GM18499 (cell line): ENCODE measurements at regions not wholly inside any gene's neighbourhood (a gene's known extent, or its start where the extent isn't known, plus 50 kb on each side); places are given as distances from the start of the nearest gene placed in this dataset.
"Not testable (repeated sequence)": the region's sequence is repeated elsewhere in the genome, so short reads cannot be mapped to it uniquely, and the experiment has no call there.

Experiments used
- ATAC-seq: cut with Tn5 transposase; IDR thresholded peaks from one replicate; pipeline ENCODE4 v1.9.1; 2021; ENCODE audit warnings: moderate number of reproducible peaks; ENCODE audit not compliant: insufficient read depth, unreplicated experiment

DNA sequence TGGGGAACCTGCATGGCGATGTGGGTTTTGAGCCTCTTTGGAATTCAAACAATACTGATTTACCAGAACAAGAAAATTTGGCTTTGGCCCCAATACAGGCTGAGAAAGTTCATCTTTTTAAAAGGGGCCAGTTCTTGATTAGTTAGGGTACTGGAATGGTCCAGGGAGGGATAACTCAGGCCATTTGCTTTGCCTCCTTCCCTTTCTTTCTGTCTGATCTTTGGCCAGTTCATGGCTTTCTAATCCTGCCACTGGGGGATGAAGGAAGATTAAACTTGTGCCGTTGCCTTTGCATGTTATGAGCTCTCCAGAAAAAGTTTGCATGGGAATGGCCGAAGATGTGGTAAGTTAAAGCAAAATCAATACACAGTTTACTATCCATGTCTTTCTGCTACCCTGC is 78.4 kb downstream of the ADAMTS15 start:
- no peak for ATAC-seq

DNA sequence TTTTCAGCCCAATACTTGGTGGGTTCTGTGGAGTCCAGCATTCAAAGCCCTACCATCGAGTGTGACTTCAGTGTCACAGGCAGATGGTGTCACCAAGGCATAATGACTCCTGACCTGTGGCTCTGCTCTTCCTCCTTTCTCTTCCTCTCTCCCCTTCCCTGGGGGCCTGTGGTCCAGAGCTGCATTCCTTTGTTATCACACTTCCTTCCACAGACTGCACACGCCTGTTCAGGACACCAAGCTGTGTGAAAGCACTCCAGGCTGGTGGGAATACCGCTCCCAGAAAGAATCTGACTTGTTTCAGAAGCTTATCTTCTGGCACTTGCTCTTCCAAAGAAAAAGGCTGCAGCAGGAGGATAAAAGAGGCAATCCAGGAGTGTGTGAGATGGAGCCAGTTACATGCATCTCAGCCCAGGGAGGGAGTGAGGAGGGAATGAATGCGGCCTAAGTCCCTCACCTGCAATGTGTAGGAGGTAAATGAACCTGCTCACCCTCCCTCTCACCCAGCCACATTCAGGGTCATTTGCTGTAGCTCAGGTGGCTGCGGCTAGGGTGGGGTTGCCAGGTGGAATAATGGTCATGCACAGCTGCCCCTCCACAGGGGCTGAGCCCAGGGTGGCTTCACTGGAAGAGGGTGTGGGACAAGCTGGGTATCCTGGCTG is 79.3 kb downstream of the ADAMTS15 start:
- ATAC-seq: no peak

DNA sequence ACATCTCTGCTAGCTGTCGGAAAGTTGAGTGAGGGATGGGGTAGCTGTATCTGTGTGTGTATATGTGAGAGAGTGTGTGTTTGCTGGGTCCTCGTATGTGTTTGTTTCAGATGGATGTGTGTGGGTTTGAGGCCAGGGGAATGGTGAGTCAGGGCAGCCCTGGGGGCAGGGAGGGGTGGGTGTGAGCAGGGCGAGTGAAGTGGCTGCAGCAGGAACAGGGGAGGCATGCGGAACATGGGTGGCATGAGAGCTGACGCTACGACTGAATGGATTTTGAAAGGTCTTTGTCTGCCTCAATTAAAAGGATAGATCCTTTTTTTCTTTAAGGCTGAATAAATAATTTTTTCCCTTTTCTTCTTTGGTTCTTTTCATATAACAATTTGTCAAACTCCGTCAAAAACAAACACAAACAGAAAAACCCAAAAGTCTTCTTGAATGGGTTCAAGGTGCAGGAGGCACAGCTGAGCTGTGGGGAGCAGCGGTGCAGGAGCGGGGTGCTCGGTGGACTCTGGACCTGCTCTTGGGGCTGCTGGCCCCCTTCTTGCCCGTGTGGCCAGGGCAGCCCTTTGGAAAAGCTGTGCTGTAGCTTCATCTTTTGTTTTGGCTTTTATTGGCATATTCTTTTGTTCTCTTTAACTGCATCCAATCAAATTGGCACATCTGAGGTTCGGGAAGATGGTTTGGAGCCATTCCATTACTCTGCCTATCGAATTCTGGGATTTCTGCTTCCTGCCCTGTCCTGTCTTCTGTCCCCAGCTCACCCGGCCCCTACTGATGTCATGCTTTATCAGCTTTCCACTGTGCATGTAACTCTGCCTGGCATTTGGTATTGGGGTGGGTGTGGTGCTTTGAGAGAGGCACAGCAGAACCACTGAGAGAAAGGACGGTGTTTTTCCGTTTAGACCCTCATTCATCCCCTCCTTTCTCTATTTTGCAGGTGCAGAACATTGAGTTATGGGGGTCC is 80.1 kb downstream of the ADAMTS15 start:
- no peak for ATAC-seq

DNA sequence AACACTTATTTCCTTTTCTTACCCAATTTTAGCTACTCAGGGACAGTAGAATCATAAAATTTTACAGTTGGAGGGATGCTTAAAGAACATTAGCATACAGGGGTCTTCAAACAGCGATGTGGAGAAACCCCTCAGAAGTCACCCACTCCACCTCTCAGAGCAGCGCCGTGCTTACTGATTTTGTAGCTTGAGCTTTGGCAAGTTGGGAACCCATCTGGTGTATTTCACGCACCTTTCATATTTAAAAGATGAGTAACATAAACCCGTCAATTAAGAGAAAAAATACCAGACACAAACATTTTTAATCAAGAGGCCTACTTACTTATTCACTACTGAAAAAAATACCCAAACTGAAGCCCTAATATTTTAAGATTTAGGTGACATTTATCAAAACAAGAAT is 80.9 kb downstream of the ADAMTS15 start:
- ATAC-seq: no peak

DNA sequence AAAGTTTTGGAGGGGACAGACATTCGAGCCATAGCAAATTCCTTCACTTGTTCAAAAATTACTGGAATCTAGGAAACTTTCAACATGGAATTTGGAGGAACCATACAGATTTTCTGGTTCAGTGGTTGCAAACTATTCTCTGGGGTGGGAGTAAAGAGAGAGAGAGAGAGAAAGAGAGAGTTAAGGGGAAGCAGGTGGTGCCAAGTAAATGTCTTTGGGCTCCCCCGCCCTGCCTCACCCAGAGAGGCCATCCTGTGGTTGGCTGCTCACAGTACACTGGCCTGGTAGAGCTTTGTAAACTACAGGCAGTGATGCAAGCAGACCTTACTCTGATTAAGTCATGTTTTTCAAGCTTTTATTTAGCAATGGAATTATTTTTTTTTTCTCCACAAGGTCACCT is 82.6 kb downstream of the ADAMTS15 start:
- no peak for ATAC-seq

DNA sequence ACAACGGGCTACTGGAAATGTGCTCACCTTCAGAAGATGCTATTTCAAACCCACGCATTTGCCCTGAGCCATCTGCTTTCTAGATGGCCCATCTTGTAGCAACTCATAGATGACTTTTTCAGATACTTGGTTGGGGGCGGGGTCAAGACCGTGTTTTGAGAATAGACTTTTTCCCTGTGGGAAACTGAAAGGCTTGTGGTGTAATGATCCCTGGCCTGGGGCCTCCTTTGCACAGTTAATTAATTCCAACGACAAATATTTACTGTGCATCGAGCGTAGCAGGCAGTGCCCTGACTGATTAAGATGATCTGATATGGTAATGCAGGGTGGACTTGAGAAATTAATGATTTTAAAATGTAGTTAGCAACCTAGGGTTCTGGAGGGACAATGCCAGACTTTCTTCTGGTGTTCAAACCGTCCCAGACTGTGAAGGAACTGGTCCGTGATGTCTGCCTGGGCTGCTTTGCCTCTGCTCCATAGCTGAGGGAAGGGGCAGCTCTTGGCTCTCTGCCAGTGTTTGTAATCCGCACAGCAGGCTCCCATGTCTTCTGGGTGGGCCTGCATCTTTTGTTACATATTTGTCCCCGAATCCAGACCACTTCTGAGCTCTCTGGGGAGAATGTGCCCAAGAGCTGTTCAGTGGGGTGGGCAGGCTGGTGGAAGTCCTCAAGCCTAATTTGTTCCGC is 84.8 kb downstream of the ADAMTS15 start:
- no peak for ATAC-seq

DNA sequence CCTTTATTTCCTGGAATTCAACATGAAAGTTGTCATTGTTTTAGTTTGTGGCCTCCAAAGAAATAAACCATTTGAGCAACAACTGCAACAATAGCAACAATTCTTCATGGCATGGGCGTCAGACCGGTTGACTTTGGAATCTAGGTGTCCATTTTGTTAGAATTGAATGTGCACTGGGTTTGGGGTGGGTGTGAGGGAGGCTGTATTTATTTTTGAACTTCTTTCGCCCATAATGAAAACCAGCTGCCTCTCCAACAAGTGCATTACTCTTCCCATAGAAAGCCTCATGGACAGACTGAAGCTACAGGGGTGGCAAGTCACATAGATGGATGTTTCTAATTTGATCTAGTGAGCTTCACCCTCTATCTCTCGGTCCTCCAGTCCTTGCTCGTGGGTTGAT is 85.4 kb downstream of the ADAMTS15 start:
- ATAC-seq: no peak

DNA sequence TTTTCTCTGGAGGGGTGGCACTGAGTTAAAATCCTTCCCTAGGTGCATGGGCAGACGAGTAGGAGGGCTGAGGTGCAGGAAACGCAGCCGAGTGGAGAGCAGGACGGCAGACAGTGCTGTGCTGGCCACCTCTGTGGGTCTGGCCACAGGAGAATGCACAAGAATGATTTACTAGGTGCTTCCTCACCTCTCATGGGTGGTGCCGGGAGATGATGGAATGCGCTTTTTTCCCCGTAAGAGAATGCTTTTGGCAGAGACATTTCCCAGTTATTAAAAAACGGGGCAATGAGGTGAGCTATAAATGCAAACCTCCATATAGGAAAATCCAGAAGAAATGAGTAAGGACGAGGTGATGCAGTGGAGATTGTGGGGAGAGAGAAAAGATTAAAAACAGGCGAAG is 86.1 kb downstream of the ADAMTS15 start:
- ATAC-seq: no peak

DNA sequence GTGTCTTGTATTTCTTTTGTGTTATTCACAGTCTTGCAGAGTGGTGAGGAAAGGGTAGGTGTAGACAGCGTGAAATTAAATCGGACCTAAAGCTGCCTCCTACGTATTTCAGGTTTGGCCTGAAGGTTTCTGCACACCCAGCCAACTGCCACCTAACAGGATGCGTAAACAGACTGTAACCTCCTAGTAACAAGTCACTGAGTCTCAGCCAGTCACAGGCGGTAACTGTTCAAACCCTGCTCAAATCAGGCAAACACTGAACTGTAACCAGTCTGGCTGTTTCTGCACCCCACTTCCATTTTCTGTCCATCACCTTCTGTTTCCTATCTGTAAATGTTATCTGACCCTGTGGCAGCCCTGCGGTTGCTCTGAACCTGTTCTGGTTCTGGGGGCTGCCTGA is 87.1 kb downstream of the ADAMTS15 start:
- no peak for ATAC-seq

DNA sequence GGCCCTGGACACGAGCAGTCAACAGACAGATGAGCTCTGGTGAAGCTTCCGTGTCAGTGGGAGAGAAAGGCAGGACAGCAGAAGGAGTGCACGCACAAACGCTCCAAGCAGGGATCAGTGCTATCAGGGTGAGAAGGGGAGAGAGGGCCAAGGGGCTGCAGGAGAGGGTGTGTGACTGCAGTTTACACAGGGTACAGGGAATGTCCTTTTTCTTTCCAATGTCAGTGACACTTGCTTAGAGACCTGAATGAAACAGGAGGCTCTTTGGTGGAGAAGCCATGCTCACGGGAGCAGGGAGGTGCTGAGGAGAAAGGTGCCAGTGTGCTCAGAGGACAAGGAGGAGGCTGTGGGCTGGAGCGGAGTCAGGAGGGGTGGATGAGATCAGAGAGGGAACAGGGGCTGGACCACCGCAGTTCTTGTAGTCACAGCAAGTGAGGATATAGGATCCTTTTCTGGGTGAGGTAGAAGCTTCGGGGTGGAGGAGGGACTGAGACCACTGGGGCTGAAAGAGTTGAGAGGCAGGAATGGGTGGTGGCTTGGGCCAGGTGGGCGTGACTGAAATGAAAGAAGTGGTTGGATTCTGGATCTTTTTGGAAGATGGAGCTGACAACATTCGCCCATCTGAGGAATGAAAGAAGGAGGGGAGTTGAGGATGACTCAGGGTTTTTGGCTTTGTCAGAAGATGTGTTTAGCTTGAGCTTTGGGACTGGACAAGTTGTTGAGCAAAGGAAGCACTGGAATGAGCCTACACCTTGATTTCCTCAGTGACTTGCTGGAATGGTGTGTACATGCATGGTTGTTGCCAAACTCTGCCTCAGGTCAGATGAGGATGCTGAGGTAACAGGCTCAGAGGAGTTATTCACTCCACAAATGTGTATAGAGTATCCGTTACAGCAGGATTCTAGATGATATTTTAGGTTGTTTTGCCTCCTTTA is 87.9 kb downstream of the ADAMTS15 start:
- no peak for ATAC-seq

DNA sequence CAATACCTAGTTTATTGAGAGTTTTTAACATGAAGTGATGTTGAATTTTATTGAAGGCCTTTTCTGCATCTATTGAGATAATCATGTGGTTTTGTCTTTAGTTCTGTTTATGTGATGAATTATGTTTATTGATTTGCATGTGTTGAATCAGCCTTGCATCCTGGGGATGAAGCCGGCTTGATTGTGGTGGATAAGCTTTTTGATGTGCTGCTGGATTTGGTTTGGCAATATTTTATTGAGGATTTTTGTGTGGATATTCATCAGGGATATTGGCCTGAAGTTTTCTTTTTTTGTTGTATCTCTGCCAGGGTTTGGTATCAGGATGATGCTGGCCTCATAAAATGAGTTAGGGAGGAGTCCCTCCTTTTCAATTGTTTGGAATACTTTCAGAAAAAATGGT is 91.2 kb downstream of the ADAMTS15 start:
- ATAC-seq: not testable (repeated sequence)

DNA sequence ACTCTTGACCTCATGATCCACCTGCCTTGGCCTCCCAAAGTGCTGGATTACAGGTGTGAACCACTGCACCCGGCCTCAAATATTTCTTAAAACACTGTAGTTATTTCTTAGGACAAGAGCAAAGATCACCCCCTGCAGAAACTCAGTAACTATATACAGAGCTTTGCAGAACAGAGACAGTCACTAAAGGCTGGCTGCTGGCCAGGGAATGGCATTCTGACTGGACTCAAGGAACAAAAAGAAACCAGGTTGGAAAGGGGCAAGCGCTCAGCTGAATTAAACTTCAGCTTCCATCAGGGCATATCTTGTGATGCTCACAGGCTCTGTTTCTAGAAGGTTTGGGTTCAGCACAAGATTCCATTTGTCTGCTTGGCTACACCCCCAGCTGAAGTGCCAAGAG is 95.8 kb downstream of the ADAMTS15 start:
- no peak for ATAC-seq

DNA sequence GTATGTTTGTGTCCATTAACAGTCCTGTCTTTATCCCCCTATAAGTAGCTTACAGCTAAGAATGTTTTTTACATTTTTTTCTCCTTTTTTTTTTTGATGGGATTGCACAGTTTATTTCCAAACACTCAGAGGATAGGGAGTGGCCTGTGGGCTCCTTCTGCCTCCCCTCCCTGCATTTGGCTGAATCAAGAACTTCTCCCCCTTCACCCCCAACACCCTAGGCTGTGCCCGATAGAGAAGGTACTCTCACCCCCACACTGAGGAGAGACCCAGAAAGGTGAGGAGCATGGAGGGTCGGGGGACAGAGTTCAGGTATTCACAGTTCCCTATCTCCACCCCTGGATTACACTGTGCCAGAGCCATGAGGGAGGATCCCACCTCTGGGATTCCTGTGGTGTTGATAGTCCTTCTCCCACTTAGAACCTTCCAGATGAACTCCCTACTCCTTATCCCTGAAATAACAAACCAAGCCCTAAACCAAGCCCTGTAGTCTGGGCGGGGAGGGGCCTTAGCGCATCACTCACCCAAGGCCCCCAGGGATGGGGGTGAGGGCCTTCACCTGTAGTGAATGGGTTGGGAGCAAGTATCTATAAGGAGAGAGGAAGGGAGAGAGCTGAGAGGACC is 97.1 kb downstream of the ADAMTS15 start:
- no peak for ATAC-seq

DNA sequence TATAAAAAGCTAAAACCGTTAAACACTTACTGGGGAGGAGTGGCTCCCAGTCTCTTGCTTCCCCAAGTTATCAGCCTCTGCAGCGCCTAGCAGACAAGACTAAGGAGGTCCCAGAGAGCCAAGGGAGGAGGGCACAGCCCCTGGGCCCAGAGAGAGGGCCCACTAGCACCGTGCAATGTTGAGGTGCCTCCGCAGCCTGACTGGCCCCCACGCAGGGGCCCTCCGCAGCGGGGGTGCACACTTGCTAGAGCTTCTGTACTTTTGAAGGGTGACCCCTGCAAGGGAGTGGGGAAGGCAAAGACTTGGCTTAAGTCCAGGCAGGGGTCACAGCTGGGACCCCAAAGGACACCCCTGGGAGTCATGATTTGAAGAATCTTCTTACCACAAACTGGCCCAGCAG is 98.0 kb downstream of the ADAMTS15 start:
- no peak for ATAC-seq

DNA sequence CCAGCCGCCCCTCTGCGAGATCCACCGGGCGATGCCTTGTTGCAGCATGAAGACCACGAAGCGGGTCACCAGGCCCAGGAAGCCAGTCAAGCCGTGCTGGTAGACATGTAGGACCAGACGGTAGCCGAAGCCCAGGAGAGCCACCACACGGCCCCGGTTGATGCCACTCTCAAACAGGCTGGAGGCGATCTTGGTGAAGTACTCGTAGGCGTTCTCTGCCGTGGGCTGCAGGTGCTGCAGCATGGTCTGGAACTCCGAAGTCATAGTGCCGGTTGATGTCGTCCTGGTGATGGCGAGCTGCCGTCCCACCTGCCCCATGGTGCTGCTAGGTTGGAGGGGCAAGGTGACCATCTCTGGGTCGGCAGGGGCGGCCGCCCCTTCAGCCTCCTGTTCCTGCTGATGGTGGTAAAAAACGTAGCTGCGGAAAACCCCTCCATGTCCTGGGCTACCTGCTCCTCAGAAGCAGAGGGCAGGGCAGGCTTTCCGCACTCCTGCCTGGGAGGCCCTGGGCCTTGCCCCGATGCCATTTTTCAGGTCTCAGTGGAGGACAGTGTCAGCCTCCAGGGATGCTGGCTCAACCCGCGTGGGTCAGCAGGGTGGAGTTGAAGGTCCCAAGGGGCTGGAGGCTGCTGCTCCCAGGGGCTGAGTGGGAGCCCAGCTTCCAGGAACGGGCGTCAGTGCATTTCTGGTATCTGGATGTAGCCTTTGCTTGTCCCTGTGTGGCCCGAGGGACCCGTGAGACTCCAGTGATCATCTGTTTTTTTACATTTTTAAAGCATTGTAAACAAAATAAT is 98.7 kb downstream of the ADAMTS15 start:
- no peak for ATAC-seq

DNA sequence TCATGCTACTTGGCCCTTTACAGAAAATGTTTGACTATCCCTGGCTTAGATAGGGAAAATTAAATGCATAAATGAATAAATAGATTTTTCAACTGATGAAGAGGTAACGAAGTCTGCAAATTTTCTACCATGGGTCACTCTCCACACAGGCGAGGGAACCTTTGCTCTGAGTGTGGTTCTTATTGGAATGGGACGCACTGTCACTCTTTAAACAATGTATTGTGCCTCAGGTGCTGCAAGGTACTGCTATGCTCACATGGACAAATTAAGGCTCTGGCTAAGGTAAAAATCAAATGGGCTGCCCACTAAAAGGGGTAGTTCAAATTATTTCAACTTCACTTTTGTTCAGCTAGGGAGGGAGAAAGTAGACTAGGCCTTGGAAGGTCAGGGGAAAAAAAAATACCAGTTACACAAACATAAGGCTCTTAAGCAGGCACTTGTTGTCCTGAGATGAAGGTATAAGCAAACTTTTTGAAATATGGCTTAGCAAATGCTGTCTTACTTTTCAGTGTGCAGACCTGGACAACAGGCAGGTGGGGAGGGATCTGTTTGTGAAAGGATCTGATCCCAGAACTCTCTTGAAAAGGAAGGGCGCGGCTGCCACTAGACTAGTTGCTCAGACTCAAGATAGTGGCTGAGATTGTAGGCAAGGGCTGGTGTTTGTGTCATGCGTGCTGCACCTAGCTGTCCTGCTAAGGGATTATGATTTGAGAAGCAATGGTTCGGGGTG is 99.5 kb downstream of the ADAMTS15 start:
- no peak for ATAC-seq

DNA sequence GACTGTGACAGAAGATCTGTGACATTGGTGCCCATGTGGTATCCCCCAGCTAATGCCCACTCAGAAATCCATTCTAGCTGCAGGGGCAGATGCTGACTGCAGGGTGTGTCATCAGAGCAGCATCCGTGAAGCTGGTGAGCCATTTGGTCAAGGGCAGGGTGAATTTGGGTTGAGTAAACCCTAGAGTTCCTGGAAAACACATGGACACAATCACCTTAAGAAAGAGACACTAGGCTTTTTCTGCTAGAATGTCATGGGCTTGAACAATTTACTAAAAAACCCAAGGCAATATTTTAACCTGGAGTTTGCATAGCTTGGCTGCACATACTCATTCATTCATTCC is 100.0 kb downstream of the ADAMTS15 start:
- no peak for ATAC-seq

DNA sequence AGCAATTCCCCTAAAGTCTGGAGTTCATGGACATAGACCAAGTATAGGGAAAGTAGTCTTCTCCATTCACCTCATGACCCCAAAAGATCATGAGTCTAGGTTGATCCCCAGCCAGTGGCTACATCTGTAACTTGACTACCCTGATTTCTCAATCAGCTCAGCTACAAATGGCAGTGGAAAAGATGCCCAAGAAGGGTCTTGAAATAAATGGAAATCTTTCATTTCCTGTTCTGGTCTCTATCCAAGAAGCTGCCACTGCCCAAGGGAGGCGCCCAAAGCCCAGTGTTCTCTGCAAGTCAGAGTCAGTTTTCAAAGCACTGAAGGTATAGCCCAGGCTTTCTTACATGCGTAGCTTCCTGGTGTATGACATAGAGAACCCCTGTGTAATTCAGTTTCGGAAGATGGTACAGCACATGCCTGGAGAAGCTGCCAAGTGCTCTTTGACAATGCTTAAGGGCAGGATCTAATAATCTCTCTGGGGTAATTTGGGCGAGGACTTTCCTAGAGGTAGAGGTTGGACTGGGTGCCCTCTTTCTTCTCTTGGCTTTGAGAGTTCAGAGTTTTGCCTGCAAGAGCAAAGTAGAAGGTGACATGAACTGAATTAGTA is 101.1 kb downstream of the ADAMTS15 start:
- no peak for ATAC-seq
